NCI-H2081 (cell line): ENCODE measurements at regions not wholly inside any gene's neighbourhood (a gene's known extent, or its start where the extent isn't known, plus 50 kb on each side); places are given as distances from the start of the nearest gene placed in this dataset.
"Not testable (repeated sequence)": the region's sequence is repeated elsewhere in the genome, so short reads cannot be mapped to it uniquely, and the experiment has no call there.

Experiments
- DNase-seq, 2 experiments: peaks; one replicate each; lab custom pipeline; 2025; lab: John Stamatoyannopoulos, UW

DNA sequence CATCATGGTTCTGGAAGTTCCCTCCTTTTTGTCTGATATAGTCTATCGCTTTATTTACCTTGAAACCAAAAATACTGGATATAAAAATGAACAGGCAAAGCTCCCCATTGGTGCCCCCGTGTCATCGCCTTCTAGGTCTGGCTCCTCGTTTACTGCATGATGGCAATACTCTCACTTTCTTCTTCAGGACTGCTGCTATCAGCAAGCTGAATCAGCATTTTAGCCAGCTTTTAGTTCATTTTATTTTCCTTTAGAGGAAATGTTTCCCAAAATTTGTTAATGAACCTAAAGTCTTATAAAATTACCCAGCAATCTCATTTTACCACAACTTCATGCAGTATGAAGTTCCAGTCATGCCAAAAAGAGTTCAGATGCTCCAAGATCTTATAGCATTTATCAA is 80.5 kb downstream of the ZIC3 start:
- DNase-seq = no peak

- no peak for DNase-seq
Observed at GRCh38 chrX:137651647-137652046, 85.7 kb downstream of the ZIC3 start.

DNA sequence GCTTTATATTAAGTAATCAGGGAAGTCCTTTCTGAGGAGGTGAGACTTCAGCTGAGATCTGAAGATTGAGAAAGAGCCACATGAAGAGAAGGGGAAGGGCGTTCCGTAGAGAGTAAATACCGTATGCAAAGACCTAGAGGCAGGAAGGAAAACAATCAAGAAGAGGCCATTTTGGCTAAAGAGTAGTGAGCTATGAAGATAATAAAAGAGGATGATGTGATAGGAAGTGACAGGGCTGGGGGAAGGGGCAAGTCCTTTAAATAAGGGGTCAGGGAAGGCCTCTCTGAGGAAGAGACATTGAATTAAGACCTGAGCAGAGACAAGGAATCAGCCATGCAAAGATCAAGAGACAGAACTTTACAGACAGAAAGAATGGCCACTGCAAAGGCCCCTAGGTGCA is 86.2 kb downstream of the ZIC3 start:
- DNase-seq = no peak

DNA sequence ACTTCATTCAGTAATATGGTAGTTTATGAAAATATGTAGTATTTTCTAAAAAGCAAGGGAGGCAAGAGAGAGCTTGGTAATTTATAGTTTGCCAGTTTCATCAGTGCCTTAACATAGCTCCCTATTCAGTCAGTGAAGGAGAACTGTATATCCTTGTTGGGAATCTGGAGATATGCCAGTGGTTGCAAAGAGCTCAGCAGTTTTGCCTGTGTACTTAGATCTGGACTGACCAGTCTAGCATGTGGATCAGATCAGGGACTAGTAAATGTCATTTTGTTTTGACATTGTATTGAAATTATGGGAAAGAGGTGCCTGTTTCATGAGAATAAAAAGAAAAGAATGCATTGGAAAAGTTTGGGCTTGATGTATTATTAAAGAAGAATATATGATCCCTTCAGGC is 88.6 kb downstream of the ZIC3 start:
- DNase-seq = no peak

DNA sequence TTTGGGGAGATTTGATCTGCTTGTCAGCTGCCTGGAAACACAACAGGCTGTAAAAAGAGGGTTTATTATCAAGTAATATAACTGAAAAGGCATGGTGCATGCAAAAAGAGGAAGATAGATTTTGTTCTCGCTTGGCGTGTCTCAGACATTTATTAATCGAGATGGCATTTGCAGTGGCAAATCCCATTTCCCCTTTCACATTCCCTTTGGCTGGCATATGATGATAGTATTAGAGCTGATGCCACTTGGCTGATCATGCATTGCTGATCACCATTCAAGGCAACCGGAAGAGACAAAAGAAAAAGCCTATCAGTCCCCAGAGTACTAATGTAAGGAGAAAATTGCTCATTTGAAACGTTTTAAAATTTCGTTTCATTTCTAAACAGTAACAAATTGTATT is 101.8 kb downstream of the ZIC3 start:
- DNase-seq = no peak

- DNase-seq = no peak
Observed at GRCh38 chrX:137684591-137684990, 118.7 kb downstream of the ZIC3 start.

GRCh38 chrX:137695417-137695816 is 129.5 kb downstream of the ZIC3 start:
- DNase-seq = no peak

DNA sequence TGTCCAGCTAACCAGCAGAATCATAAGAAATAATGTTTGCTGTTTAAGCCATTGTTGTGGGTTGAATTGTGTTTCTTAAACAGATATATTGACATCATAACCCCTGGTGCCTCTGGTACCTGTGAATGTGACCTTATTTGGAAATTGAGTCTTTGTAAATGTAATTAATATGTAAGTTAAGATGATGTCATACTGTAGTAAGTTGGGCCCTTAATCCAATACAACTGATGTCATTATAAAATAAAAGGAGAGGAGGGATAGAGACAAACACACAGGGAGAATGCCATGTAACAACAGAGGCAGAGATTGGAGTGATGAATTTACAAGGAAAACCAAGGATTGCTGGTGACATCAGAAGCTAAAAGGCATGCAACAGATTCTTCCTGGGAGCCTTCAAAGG is 141.4 kb downstream of the ZIC3 start:
- DNase-seq = no peak

- DNase-seq = no peak
Observed at GRCh38 chrX:137742846-137743245, 176.9 kb downstream of the ZIC3 start.

GRCh38 chrX:137743414-137743813 is 177.5 kb downstream of the ZIC3 start:
- DNase-seq = no peak

DNA sequence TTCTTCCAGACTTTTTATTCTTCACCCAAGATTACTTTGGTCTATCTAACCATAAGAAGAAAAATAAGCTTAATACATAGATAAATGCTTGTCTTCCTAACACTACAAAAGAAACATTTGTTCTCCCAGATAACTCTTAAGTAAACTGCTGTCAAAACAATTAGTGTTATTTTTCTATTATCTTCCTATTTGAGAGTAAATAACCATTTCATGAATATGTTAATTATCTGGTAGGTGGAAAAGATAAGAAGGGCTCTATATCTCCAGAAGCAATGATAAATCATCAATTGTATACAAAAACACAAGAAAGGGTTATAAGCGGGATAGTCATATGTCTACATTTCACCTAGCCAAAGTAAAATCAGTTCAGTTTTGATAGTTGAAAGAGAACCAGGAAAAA is 180.4 kb downstream of the ZIC3 start:
- DNase-seq = no peak

- peak in 1 of 2 experiments; percentile 7 for DNase-seq
Observed at GRCh38 chrX:137747244-137748043, 181.5 kb downstream of the ZIC3 start.

- DNase-seq = peak in 1 of 2 experiments; percentile 22
Observed at GRCh38 chrX:137748827-137749226, 182.9 kb downstream of the ZIC3 start.

- DNase-seq = no peak
Observed at GRCh38 chrX:137749246-137749645, 183.3 kb downstream of the ZIC3 start.

- no peak for DNase-seq
Observed at GRCh38 chrX:137771537-137771936, 205.6 kb downstream of the ZIC3 start.

GRCh38 chrX:137792214-137792613 is 226.3 kb downstream of the ZIC3 start:
- DNase-seq = no peak

GRCh38 chrX:137797926-137798325 is 232.0 kb downstream of the ZIC3 start:
- not testable (repeated sequence) for DNase-seq

DNA sequence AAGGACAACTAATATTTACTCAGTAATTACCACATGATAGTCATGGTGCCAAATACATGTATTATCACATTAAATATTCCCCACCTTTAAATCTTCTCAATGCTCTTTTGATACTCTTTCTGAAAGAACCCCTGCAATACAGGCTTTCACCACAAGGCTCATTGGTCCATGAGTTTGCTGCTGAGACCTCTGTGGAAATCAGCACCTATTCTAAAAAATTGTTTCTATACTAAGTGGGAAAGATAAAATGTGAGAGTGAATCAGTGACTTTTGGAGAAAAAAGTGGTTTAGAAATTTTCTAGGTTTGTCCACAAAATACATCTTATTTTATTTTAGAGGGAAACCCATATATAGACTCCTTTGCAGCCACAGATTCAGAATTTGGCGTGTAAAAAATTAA is 257.3 kb downstream of the ZIC3 start:
- DNase-seq = no peak

GRCh38 chrX:137847376-137847775 is 281.4 kb downstream of the ZIC3 start:
- no peak for DNase-seq

DNA sequence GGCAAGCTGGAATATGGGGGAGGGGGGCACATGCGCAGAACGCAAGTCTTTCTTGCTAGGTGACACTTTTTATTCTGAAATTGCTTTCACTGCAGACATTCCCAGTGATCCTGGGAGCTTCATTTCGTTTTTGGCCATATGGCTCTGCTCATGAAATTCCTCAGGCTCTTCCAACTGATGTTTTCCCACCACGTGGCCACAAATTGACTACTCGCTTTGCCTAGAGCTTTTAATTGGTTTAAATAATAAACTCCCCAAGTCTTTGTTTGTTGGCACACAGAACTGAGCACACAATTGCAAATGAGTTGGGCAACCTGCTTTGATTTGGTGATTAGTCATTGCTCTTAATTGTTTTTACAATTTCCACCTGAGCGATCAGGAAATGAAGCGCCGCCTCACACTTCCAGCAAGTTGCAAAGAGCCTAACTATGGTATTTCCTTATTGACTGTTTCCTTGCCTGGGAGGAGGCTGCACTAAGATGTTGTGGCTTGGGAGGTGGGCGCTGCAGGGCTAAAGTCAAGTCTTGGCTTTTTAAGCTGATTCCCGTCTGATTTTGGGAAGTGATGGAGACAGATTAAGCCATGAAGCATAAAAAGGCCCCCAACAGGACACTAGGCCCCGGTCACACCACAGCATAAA is 282.5 kb downstream of the ZIC3 start:
- no peak for DNase-seq

DNA sequence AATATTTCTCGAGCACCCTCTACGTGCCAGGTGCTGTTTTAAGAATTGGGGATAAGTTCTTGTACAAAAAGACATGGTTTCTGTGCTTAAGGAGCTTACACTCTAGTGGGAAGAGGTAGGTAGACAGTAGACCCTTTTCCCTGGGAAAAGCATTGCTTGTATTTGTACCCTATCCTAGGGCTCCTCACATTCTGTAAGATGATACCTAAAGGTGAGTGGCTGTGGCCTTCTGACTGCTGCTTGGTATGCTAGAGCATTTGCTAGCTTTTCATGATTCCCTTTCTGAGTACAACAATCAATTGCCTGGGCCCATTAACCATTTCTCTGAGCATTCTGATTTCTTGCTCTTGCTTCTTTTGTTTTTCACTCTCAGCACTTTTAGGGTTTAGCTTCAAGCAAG is 286.6 kb downstream of the ZIC3 start:
- no peak for DNase-seq

GRCh38 chrX:137855490-137855889 is 289.6 kb downstream of the ZIC3 start:
- DNase-seq = no peak

- DNase-seq = no peak
Observed at GRCh38 chrX:137858106-137858505, 292.2 kb downstream of the ZIC3 start.

GRCh38 chrX:137878401-137878800 is 312.5 kb downstream of the ZIC3 start:
- DNase-seq = no peak
